Activated CD4-positive, alpha-beta T cell treated with anti-CD3 and anti-CD28 coated beads, Interleukin-2, amount 50 U/mL, for 24 hours (primary cell): ENCODE measurements at regions not wholly inside any gene's neighbourhood (a gene's known extent, or its start where the extent isn't known, plus 50 kb on each side); places are given as distances from the start of the nearest gene placed in this dataset.
"Not testable (repeated sequence)": the region's sequence is repeated elsewhere in the genome, so short reads cannot be mapped to it uniquely, and the experiment has no call there.

Source experiments
- DNase-seq, 2 donors: peaks; one replicate each; pipeline ENCODE4 v3.0.0-alpha.2; 2020; ENCODE audit warnings: low read depth in 1 of 2, low spot score in 1 of 2

DNA sequence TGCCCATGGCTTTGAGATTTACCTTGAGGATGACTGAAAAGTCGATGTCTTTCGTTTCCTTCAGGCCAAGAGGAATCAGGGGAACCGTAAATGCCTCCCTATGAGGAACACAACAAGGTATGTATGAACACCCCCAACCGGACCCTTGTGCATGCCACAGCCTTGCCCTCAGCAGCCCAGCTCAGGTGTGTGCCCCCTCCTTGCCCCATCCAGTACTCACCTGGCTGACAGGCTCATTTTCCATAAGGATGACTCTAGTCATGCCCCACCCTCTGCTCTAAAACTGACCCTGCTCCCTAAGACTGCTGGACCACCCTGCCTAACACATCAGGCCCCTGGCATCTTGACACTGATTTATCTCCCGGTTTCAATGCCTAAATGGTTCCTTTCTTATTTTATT, 270.0 kb downstream of the GOLGA6L6 start:
- no peak for DNase-seq

DNA sequence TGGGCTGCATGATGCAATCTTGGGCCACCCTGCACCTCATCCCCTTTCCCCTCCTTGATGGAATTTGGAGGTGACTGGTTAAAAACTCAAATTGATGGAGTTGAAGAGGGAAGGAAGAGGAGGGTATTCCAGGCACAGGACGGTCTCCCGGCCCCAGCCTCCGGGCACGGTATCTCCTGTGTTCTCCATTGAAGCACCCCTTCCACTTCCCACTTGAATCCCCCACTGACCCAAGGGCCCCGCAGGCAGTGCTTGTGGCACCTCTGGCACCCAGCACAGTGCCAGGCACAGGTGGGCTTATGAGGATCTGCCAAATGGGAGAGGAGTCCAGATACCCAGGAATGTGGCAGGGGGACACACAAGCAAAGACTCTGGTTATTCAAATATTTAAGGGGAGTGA, 271.6 kb downstream of the GOLGA6L6 start:
- DNase-seq: not testable (repeated sequence)

DNA sequence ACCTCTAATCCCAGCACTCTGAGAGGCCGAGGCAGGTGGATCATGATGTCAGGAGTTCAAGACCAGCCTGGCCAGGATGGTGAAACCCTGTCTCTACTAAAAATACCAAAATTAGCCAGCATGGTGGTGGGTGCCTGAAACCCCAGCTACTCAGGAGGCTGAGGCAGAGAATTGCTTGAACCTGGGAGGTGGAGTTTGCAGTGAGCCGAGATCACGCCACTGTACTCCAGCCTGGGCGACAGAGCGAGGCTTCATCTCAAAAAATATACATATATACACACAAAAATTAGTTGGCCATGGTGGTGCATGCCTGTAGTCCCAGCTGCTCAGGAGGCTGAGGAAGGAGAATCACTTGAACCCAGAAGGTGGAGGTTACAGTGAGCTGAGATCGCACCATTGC, 273.6 kb downstream of the GOLGA6L6 start:
- not testable (repeated sequence) for DNase-seq

DNA sequence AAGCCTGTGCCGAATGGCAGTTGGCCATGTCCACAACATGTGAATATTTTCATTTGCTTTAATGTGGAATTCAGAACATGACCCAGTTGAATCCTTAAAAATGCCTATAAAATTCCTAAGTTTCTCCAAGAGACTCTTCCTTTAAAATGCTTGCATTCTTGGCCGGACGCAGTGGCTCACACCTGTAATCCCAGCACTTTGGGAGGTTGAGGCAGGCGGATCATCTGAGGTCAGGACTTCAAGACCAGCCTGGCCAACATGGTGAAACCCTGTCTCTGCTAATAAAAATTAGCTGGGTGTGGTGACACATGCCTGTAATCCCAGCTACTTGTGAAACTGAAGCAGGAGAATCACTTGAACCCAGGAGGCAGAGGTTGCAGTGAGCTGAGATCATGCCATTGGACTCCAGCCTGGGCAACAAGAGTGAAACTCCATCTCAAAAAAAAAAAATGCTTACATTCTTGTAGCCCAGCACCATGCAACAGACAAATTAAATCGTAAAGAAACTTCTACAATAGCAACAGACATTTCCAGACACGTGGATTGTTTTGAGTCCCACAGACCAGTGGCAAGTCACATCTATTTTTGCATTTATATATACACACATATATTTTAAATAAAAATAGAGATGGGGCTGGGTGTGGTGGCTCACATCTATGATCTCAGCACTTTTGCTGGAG, 274.4 kb downstream of the GOLGA6L6 start:
- DNase-seq: not testable (repeated sequence)

DNA sequence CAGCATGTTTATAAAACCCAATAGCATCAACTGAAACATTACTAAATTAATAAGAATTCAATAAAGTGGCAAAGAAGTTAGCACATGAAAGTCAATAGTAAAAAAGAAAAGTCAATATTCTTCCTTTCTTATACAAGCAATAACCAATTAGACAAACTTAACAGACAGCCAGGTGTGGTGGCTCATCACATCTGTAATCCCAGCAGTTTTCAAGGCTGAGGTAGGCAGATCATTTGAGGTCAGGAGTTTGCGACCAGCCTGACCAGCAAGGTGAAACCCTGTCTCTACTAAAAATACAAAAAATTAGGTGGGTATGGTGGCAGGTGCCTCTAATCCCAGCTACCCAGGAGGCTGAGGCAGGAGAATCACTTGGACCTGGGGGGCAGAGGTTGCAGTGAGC, 275.9 kb downstream of the GOLGA6L6 start:
- not testable (repeated sequence) for DNase-seq

DNA sequence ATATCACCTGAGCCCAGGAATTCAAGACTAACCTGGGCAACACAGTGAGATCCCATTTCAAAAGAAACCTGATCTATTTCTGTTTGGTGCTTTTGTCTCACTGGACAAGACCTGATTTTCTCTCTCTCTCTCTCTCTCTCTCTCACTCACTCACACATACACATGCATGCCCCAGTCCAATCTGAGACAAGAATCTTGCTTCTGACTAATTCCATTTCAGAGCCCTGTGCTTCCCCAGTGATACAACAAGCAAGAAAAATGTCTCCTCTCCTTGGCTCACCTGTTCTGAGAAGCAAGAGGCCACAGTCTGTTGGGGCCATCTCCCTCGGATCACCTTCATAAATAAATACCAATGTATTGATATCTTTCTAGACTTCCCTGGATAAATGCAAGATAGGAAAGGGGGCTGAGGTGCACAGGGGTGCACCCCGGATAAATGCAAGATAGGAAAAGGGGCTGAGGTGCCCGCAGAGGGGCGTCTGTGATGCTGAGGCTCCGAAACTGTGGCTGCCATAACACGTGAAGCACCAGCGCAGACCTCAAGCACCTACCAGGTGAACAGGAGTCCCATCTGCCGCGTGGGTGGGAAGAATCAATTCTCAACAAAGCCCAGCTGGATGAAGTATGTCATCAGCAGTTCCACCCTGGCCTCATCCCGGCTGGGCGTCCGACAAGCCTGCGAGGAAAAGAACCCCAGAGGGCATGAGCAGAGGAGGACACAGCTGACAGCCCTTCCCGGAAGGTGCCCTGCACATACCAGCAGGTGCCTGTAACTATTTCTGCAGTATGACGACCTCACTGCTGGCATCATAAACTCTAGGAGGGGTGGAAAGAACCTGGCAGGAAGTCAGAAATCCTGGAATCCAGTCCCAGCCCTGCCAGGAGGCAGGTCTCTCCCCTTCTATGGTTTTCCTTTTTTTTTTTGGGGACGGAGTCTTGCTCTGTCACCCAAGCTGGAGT, 280.0 kb downstream of the GOLGA6L6 start:
- DNase-seq: not testable (repeated sequence)

DNA sequence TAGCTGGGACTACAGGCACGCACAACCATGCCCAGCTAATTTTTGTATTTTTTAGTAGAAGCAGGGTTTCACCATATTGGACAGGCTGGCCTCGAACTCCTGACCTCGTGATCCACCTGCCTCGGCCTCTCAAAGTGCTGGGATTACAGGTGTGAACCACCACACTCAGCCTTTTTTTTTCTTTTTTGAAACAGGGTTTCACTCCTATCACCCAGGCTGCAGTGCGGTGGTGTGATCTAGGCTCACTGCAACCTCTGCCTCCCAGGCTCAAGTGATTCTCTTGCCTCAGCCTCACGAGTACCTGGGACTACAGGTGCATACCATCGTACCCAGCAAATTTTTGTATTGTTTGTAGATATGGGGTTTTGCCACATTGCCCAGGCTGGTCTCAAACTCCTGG, 280.9 kb downstream of the GOLGA6L6 start:
- DNase-seq: not testable (repeated sequence)

DNA sequence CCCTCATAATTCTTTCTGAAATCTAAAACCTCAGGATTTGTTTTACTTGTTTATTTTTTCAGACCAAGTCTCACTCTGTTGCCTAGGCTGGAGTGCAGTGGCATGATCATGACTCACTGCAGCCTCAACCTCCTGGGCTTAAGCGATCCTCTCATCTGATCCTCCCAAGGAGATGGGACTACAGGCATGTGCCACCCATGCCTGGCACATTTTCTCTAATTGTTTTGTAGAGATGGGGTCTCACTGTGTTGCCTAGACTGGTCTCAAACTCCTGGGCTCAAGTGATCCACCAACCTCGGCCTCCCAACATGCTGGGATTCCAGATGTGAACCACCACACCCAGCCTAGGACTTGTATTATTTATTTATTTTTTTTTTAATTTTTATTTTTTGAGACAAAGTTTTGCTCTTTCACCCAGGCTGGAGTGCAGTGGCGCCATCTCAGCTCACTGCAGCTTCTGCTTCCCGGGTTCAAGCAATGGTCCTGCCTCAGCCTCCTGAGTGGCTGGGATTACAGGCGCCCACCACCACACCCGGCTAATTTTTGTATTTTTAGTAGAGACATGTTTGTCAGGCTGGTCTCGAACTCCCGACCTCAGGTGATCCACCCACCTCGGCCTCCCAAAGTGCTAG, 281.9 kb downstream of the GOLGA6L6 start:
- not testable (repeated sequence) for DNase-seq

DNA sequence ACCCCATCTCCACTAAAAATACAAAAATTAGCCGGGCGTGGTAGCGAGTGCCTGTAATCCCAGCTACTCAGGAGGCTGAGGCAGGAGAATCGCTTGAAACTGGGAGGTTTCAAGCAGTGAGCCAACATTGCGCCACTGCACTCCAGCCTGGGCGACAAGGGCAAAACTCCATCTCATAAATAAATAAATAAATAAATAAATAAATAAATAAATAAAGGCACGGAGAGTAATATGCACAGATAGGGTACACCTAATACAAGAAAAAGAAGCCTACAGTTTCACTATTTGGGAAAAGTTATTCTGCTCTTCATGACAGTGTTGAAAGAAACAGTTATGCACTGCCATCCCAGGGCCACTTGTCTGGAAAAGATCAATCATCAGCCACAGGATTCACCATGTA, 285.2 kb downstream of the GOLGA6L6 start:
- not testable (repeated sequence) for DNase-seq

DNA sequence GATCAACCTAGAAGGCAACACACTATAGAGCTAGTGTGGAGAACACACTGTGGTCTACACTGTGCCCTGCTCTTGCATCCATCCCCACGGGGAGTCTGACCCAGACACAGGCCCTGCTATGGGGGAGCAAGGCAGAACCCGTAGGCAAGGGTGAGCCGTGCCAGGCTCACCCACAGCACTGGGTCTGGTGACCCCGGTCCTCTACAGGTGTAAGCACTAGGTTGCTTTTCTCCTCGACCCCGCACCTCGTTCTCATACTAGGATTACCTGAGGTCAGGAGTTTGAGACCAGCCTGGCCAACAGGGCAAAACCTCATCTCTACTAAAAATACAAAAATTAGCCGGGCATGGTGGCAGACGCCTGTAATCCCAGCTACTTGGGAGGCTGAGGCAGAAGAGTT, 286.0 kb downstream of the GOLGA6L6 start:
- not testable (repeated sequence) for DNase-seq

DNA sequence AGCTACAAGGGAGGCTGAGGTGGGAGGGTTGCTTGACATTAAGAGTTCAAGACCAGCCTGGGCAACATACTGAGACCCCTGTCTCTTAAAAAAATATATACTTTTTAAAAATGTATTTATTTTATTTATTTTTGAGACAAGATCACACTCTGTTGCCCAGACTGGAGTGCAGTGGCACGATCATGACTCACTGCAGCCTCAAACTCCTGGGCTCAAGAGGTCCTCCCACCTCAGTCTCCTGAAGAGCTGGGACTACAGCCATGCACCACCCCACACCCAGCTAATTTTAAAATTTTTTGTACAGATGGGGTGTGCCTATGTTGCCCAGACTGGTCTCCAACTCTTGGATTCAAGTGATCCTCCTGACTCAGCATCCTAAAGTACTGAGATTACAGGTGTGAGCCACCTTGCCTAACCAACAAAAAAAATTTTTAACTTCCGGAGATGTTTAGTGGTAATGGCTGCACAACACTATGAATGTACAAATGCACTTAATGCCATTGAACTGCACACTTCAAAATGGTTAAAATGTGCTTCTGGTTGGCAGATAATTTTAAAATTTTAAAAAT, 288.5 kb downstream of the GOLGA6L6 start:
- not testable (repeated sequence) for DNase-seq

DNA sequence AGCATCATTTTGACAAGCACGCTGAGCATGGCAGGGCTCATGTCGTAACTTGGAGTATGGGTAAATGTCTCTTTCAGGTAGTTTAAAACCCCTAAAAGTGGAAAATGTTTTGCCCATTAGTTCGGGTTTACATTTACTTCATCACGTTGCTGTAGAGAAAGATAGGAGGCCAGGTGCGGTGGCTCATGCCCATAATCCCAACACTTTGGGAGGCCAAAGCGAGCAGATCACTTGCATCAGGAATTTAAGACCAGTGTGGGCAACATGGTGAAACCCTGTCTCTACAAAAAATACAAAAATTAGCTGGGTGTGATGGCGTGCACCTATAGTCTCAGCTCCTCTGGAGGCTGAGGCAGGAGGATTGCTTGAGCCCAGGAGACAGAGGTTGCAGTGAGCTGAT, 289.6 kb downstream of the GOLGA6L6 start:
- DNase-seq: not testable (repeated sequence)

DNA sequence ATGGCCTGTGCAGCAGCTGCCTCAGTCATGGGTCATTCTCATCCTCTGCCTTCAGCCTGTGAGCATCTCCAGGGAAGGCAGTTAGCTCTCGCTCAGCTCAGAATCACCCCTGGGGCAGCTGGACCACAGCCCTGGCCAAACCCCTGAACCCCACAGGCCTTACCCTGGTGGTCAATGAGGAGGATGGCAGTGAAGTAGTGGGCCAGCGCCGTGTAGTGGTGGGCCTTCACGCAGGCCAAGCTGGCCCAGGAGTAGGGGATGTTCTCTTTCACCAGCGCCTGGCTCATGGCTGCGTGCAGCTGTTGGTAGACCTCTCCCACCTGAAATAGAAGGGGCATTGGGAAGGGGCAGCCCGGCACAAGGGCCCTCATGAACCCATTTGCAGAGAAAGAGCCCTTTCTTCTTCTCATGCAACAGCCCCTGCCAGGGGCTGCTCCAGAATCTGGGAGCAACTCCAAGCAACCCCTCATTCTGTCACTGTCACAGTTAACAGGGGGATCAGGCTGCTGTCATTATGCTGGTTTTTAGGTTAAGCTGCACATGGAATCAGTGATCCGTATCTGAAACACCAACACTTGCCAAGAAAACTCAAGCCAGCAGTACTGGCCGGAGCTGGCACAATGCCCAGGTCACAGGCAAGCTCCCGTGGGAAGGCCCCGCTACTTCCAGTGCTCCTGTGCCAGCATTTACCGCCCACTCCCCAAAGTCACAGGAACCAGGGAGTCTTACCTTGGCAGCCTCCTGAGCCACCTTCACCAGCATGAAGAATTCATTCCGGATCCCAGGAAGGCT, 290.2 kb downstream of the GOLGA6L6 start:
- not testable (repeated sequence) for DNase-seq

DNA sequence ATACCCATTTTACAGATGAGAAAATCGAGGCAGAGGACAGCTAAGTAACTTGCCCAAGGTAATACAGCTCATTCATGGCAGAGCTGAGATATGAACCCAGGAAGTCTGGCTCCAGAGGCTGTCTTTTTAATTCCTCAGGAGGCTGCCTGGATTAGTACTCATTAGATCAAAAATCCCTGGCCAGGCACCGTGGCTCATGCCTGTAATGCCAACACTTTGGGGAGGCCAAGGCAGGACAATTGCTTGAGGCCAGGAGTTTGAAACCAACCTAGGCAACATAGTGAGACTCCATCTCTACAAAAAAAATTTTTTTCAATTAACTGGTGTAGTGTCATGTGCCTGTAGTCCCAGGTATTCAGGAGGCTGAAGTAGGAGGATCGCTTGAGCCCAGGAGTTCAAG, 291.4 kb downstream of the GOLGA6L6 start:
- not testable (repeated sequence) for DNase-seq

DNA sequence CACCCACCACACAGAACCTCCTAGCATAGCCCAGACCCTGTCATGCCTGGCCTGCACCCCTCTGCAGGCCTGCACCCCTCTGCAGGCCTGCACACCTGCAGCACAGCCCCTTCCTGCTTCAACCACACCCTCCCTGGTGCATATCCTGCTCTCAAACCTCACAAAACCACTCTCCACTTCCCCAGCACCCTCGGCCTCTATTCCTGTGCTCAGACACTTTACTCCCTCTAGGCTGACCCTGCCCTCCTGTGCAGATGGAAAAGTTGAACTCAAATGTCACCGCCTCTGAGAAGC, 292.0 kb downstream of the GOLGA6L6 start:
- DNase-seq: not testable (repeated sequence)

DNA sequence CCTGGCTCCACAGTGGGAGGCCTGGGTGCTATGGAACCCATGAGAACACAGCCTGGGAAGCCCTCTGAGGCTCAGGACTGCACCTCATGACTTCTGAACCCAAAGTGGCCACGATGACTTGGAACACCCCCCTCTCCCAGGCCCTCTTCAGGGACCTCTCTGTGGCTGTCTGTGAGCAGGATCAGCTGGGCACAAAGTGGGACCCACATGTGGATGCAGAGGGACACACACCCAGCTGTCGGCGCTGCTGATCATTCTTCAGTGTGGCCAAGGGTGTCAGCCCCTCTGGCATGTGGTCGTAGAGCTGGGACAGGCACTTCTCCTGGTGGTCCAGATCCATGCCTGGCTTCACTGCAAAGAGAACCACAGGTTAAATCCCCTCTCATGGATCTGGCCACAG, 293.2 kb downstream of the GOLGA6L6 start:
- not testable (repeated sequence) for DNase-seq

DNA sequence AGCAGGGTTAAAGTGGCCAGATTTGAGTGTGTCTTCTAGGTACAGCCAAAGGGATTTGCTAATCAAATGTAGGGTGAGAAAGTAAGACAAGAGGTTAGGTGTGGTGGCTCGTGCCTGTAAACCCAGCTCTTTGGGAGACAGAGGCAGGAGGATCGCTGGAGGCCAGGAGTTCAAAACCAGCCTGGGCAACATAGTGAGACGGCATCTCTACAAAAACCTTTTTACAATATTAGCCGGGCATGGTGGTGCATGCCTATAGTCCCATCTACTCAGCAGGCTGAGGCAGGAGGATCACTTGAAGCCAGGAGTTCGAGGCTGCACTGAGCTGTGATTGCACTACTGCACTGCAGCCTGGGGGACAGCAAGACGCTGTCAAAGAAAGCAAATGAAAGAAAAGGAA, 294.5 kb downstream of the GOLGA6L6 start:
- DNase-seq: not testable (repeated sequence)

DNA sequence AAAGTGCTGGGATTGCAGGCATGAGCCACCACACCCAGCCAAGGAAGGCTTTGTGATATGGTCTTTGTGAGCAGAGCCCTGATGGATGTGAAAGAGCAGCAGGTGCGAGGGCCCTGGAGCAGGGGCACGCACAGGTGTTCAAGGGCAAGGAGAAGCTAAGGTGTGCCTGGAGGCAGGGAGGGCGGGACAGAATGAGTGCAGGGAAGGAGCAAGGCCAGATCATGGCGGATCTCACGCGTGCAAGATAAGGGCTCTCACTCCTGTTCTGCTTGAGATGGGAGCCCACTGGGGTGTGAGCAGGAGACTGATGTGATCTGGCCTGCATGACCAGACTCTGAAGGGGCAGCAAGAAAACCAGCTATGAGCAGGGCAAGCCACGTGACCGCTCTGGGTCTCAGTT, 295.0 kb downstream of the GOLGA6L6 start:
- not testable (repeated sequence) for DNase-seq

DNA sequence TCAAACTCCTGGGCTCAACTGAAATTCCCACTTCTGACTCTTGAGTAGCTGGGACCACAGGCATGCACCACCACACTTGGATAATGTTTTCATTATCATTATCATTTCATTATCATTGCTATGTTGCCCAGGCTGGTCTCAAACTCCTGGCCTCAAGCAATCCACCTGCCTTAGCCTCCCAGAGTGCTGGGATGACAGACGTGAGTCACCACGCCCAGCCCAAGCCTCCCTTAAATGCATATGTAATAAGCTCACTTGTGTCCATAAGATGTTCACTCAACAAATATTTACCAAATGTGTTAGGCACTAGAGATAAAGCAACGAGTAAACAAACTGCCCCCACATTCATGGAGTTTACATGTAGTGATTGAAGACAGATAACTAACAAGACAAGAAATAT, 295.7 kb downstream of the GOLGA6L6 start:
- not testable (repeated sequence) for DNase-seq

DNA sequence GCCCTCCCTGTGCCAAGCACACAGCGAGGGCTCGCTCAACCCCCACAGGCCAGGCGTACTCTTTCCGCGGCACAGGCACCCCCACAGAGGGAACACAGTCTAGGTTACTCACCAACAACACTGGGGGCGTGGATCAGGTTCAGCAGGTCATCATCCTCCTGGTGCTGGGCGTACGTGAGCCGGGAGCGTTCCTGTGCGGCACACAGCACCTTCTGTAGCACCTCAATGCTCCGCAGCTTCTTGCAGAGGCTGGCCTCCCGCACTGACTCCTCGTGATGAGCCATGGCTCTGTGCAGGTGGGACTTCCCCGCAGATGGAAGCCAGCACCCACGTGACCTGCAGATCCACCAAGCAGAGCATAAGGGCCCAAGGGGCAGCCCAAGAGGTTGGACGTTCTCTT, 296.8 kb downstream of the GOLGA6L6 start:
- DNase-seq: not testable (repeated sequence)
